A673 (cell line): ENCODE measurements at regions not wholly inside any gene's neighbourhood (a gene's known extent, or its start where the extent isn't known, plus 50 kb on each side); places are given as distances from the start of the nearest gene placed in this dataset.

Experiments
- CTCF ChIP-seq: fragments of 300-800, 200-600 bp; sonication (generic); conservative IDR thresholded peaks from 2 replicates; pipeline ENCODE4 v1.5.1; 2017; ENCODE audit warnings: low read depth, mild to moderate bottlenecking, antibody characterized with exemption, low read length, moderate library complexity, mixed read lengths
- EZH2 ChIP-seq: fragments of 200-600 bp; sonication (generic); IDR thresholded peaks from 2 replicates; pipeline ENCODE4 v1.6.1; 2017; ENCODE audit warnings: borderline replicate concordance, low read depth, mild to moderate bottlenecking, mixed read lengths, antibody characterized with exemption, low read length; ENCODE audit not compliant: poor library complexity, severe bottlenecking

- TF ChIP-seq EZH2 (no peak), CTCF (no peak)
Observed at GRCh38 chr18:59752666-59753065, 55.4 kb upstream of the CCBE1 start.
